HG02852 (cell line): ENCODE measurements at regions not wholly inside any gene's neighbourhood (a gene's known extent, or its start where the extent isn't known, plus 50 kb on each side); places are given as distances from the start of the nearest gene placed in this dataset.

Source experiments
- ATAC-seq: cut with Tn5 transposase; IDR thresholded peaks from one replicate; pipeline ENCODE4 v1.9.1; 2021; ENCODE audit warnings: mild to moderate bottlenecking, moderate library complexity; ENCODE audit not compliant: unreplicated experiment

GRCh38 chr11:120034176-120034875 is 103.6 kb downstream of the TRIM29 start:
- ATAC-seq, result no peak

- ATAC-seq, result no peak
Measured at GRCh38 chr11:120032766-120033390, 105.0 kb downstream of the TRIM29 start.

GRCh38 chr11:120031612-120032600 is 106.0 kb downstream of the TRIM29 start:
- ATAC-seq, result no peak

- ATAC-seq, result no peak
Measured at GRCh38 chr11:120031156-120031555, 106.8 kb downstream of the TRIM29 start.

- ATAC-seq, result no peak
Measured at GRCh38 chr11:120030411-120030810, 107.5 kb downstream of the TRIM29 start.

- ATAC-seq, result no peak
Measured at GRCh38 chr11:120029321-120029720, 108.6 kb downstream of the TRIM29 start.

GRCh38 chr11:120028897-120029258 is 109.0 kb downstream of the TRIM29 start:
- ATAC-seq, result no peak

GRCh38 chr11:120028181-120028896 is 109.6 kb downstream of the TRIM29 start:
- ATAC-seq, result no peak

- no peak for ATAC-seq
Measured at GRCh38 chr11:120027546-120028180, 110.2 kb downstream of the TRIM29 start.

GRCh38 chr11:120025606-120026335 is 112.1 kb downstream of the TRIM29 start:
- ATAC-seq, result no peak

GRCh38 chr11:120024586-120024985 is 113.3 kb downstream of the TRIM29 start:
- ATAC-seq, result no peak

GRCh38 chr11:120024046-120024445 is 113.9 kb downstream of the TRIM29 start:
- ATAC-seq, result no peak

GRCh38 chr11:120023551-120023950 is 114.4 kb downstream of the TRIM29 start:
- no peak for ATAC-seq

- ATAC-seq, result no peak
Measured at GRCh38 chr11:120023120-120023519, 114.8 kb downstream of the TRIM29 start.

- ATAC-seq, result no peak
Measured at GRCh38 chr11:120022617-120023016, 115.3 kb downstream of the TRIM29 start.

- no peak for ATAC-seq
Measured at GRCh38 chr11:120021978-120022377, 115.9 kb downstream of the TRIM29 start.

- ATAC-seq, result no peak
Measured at GRCh38 chr11:120021391-120021953, 116.4 kb downstream of the TRIM29 start.

GRCh38 chr11:120020981-120021380 is 116.9 kb downstream of the TRIM29 start:
- ATAC-seq, result no peak

GRCh38 chr11:120020486-120020885 is 117.4 kb downstream of the TRIM29 start:
- no peak for ATAC-seq
